ENCODE measurements at regions not wholly inside any gene's neighbourhood (a gene's known extent, or its start where the extent isn't known, plus 50 kb on each side); places are given as distances from the start of the nearest gene placed in this dataset.
"Not testable (repeated sequence)": the region's sequence is repeated elsewhere in the genome, so short reads cannot be mapped to it uniquely, and the experiment has no call there.

GRCh38 chr4:114251020-114251419 lies 271.6 kb upstream of the ARSJ start:
- Histone ChIP-seq H3K36me3 (no peaks in the 10 kb centered on the region), H3K27ac (no peak overlapping the region), H3K4me3 (no peak overlapping the region), H3K27me3 (no peaks in the 10 kb centered on the region), H3K4me1 (no peaks in the 10 kb centered on the region), H3K9me3 (no peaks in the 10 kb centered on the region)
- no peak for ATAC-seq (ENCODE audit: low FRiP score in 2 of 2)
- DNase-seq, result no peak
- TF ChIP-seq EP300 (IDR thresholded peaks at IDR 0.05), result no peak
- TF ChIP-seq POLR2A (IDR thresholded peaks at IDR 0.05), result no peak
- TF ChIP-seq CTCF (IDR thresholded peaks at IDR 0.05), result no peak
- no peak for TF ChIP-seq POLR2AphosphoS5 (IDR thresholded peaks at IDR 0.05)

- no peak for TF ChIP-seq POLR2AphosphoS5 (IDR thresholded peaks at IDR 0.05)
- no peak overlapping the region for H3K27ac ChIP-seq
- H3K27me3 ChIP-seq, result no peaks in the 10 kb centered on the region
- no peaks in the 10 kb centered on the region for H3K9me3 ChIP-seq
- 86 to 100% methylated on average over 2 of the region's 2 CpGs for WGBS, 2 donors
- DNase-seq (no peak), ATAC-seq (ENCODE audit: low FRiP score in 2 of 2) (no peak)
- H3K4me1 ChIP-seq, result no peaks in the 10 kb centered on the region
- no peaks in the 10 kb centered on the region for H3K36me3 ChIP-seq
- no peak overlapping the region for H3K4me3 ChIP-seq
These were observed 273.1 kb upstream of the ARSJ start for GRCh38 chr4:114252499-114252898.

GRCh38 chr4:114257501-114257900 lies 278.1 kb upstream of the ARSJ start:
- no peak for ATAC-seq (ENCODE audit: low FRiP score in 2 of 2)
- WGBS, 2 donors, result 0 to 39% methylated on average over 1 of the region's 1 CpG
- H3K4me1 ChIP-seq, result no peaks in the 10 kb centered on the region
- no peak overlapping the region for H3K27ac ChIP-seq
- no peak for TF ChIP-seq POLR2AphosphoS5 (IDR thresholded peaks at IDR 0.05)
- no peak for TF ChIP-seq CTCF (IDR thresholded peaks at IDR 0.05)
- no peak for TF ChIP-seq POLR2A (IDR thresholded peaks at IDR 0.05)
- TF ChIP-seq EP300 (IDR thresholded peaks at IDR 0.05), result no peak
- no peaks in the 10 kb centered on the region for H3K36me3 ChIP-seq
- no peak overlapping the region for H3K4me3 ChIP-seq
- H3K9me3 ChIP-seq, result no peaks in the 10 kb centered on the region
- H3K27me3 ChIP-seq, result no peaks in the 10 kb centered on the region
- no peak for DNase-seq

GRCh38 chr4:114262421-114262820 lies 283.0 kb upstream of the ARSJ start:
- 48 to 68% methylated on average over 1 of the region's 1 CpG for WGBS, 2 donors
- not testable (repeated sequence) for H3K4me1 ChIP-seq; ATAC-seq (ENCODE audit: low FRiP score in 2 of 2)

GRCh38 chr4:114263233-114263632 lies 283.8 kb upstream of the ARSJ start:
- H3K4me1 ChIP-seq, result no peaks in the 10 kb centered on the region
- H3K27ac ChIP-seq, result no peak overlapping the region
- no peaks in the 10 kb centered on the region for H3K9me3 ChIP-seq
- no peaks in the 10 kb centered on the region for H3K27me3 ChIP-seq
- no peak overlapping the region for H3K4me3 ChIP-seq
- TF ChIP-seq POLR2A (IDR thresholded peaks at IDR 0.05), result no peak
- TF ChIP-seq EP300 (IDR thresholded peaks at IDR 0.05), result no peak
- TF ChIP-seq CTCF (IDR thresholded peaks at IDR 0.05), result no peak
- no peak for TF ChIP-seq POLR2AphosphoS5 (IDR thresholded peaks at IDR 0.05)
- ATAC-seq (ENCODE audit: low FRiP score in 2 of 2), result no peak
- no peak for DNase-seq
- H3K36me3 ChIP-seq, result no peaks in the 10 kb centered on the region
- 70 to 80% methylated on average over 2 of the region's 2 CpGs for WGBS, 2 donors

More at GRCh38 chr4:114262421-114262820, 283.0 kb upstream of the ARSJ start:
- H3K36me3 ChIP-seq, H3K27ac ChIP-seq, H3K9me3 ChIP-seq, H3K27me3 ChIP-seq, H3K4me3 ChIP-seq, DNase-seq: not testable (repeated sequence)

- no peak for TF ChIP-seq POLR2AphosphoS5 (IDR thresholded peaks at IDR 0.05)
- TF ChIP-seq POLR2A (IDR thresholded peaks at IDR 0.05), result no peak
- TF ChIP-seq CTCF (IDR thresholded peaks at IDR 0.05), result no peak
- no peak for TF ChIP-seq EP300 (IDR thresholded peaks at IDR 0.05)
- H3K27me3 ChIP-seq, result no peaks in the 10 kb centered on the region
- H3K4me3 ChIP-seq, result no peak overlapping the region
- no peaks in the 10 kb centered on the region for H3K4me1 ChIP-seq
- ATAC-seq (ENCODE audit: low FRiP score in 2 of 2) (no peak), DNase-seq (no peak)
- H3K36me3 ChIP-seq, result no peaks in the 10 kb centered on the region
- no peak overlapping the region for H3K27ac ChIP-seq
- no peaks in the 10 kb centered on the region for H3K9me3 ChIP-seq
- 59 to 69% methylated on average over 1 of the region's 1 CpG for WGBS, 2 donors
These were observed 285.0 kb upstream of the ARSJ start for GRCh38 chr4:114264452-114264851.

Data from upper lobe of left lung (tissue), 6 donors.